HCT116 (cell line): ENCODE measurements at regions not wholly inside any gene's neighbourhood (a gene's known extent, or its start where the extent isn't known, plus 50 kb on each side); places are given as distances from the start of the nearest gene placed in this dataset.

Source experiments
- ATF3 ChIP-seq: IDR thresholded peaks from 2 replicates; pipeline ENCODE4 v1.6.1; 2012
- CEBPB ChIP-seq: IDR thresholded peaks from 2 replicates; pipeline ENCODE4 v1.6.1; 2012; ENCODE audit warnings: low read depth
- EZH2 ChIP-seq: fragments of 200-600 bp; sonication (generic); IDR thresholded peaks from 2 replicates; pipeline ENCODE4 v1.6.1; 2017; ENCODE audit warnings: antibody characterized with exemption, mixed run types
- JUND ChIP-seq: IDR thresholded peaks from 2 replicates; pipeline ENCODE4 v1.6.1; 2012
- POLR2A ChIP-seq: IDR thresholded peaks from 2 replicates; pipeline ENCODE4 v1.7.0; 2011; ENCODE audit warnings: borderline replicate concordance; ENCODE audit not compliant: insufficient read depth, insufficient read length; ENCODE audit errors: extremely low read depth
- POLR2AphosphoS5 ChIP-seq: IDR thresholded peaks from 2 replicates; pipeline ENCODE4 v1.6.1; 2011; ENCODE audit warnings: mild to moderate bottlenecking, low read depth, low read length, moderate library complexity
- SP1 ChIP-seq: IDR thresholded peaks from 2 replicates; pipeline ENCODE4 v1.6.1; 2012; ENCODE audit warnings: low read depth
- TCF7L2 ChIP-seq: IDR thresholded peaks from 2 replicates; pipeline ENCODE4 v1.7.0; 2011; ENCODE audit warnings: borderline replicate concordance, inconsistent platforms; ENCODE audit not compliant: insufficient read depth, insufficient read length; ENCODE audit errors: extremely low read depth
- YY1 ChIP-seq: IDR thresholded peaks from 2 replicates; pipeline ENCODE4 v1.6.1; 2011; ENCODE audit warnings: low read length, low read depth, moderate library complexity, mild to moderate bottlenecking; ENCODE audit not compliant: insufficient replicate concordance; ENCODE audit errors: extremely low read depth
- ZBTB33 ChIP-seq: IDR thresholded peaks from 2 replicates; pipeline ENCODE4 v1.6.1; 2011; ENCODE audit warnings: mild to moderate bottlenecking, low read length, moderate library complexity; ENCODE audit not compliant: insufficient replicate concordance; ENCODE audit errors: extremely low read depth
- TF ChIP-seq, protein P1 (sequence below), 3 experiments: fragments of 200-600 bp in 1 of 3; sonication (generic) in 1 of 3; IDR thresholded peaks in 2 of 3; conservative IDR thresholded peaks in 1 of 3; 2 replicates each; pipeline ENCODE4 v1.5.1; 2012 to 2017; ENCODE audit warnings: low read depth in 2 of 3, low read length in 2 of 3, antibody characterized with exemption in 1 of 3, borderline replicate concordance in 1 of 3, control low read depth in 1 of 3, mild to moderate bottlenecking in 1 of 3, mixed read lengths in 1 of 3, mixed run types in 1 of 3, moderate library complexity in 1 of 3; ENCODE audit not compliant: insufficient read depth in 1 of 3
- TF ChIP-seq, protein P2 (sequence below): IDR thresholded peaks from 2 replicates; pipeline ENCODE4 v1.6.1; 2012; ENCODE audit warnings: low read depth

DNA sequence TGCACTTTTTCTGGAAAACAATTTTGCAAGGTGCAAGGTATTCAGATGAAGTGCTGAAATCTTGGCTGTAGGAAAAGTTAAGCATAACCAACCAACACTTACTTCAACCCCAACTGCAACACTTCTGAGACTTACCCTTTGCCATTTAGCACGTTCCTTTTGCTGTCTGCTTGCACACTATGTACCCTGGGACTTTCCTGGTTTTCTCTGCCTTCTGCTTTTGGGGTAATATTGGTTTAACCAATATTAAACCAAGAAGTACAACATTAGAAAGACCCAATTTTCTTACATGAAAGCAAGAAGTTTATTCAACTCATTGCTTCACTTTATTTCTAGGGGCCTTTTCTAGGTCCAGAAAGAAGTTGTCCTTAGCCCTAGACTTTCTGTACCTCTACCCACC is 193.0 kb downstream of the HLX start:
- TF ChIP-seq, protein P1, sequence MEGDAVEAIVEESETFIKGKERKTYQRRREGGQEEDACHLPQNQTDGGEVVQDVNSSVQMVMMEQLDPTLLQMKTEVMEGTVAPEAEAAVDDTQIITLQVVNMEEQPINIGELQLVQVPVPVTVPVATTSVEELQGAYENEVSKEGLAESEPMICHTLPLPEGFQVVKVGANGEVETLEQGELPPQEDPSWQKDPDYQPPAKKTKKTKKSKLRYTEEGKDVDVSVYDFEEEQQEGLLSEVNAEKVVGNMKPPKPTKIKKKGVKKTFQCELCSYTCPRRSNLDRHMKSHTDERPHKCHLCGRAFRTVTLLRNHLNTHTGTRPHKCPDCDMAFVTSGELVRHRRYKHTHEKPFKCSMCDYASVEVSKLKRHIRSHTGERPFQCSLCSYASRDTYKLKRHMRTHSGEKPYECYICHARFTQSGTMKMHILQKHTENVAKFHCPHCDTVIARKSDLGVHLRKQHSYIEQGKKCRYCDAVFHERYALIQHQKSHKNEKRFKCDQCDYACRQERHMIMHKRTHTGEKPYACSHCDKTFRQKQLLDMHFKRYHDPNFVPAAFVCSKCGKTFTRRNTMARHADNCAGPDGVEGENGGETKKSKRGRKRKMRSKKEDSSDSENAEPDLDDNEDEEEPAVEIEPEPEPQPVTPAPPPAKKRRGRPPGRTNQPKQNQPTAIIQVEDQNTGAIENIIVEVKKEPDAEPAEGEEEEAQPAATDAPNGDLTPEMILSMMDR (IDR thresholded peaks at IDR 0.05 in 2 of 3, conservative IDR thresholded peaks at IDR 0.05 in 1 of 3; ENCODE audit: borderline replicate concordance in 1 of 3, insufficient read depth in 1 of 3, low read depth in 2 of 3, low read length in 2 of 3): no peak
- no peak for TF ChIP-seq ZBTB33
- TF ChIP-seq POLR2AphosphoS5: no peak
- TF ChIP-seq POLR2A: no peak
- TF ChIP-seq SP1: no peak
- TF ChIP-seq, protein P2, sequence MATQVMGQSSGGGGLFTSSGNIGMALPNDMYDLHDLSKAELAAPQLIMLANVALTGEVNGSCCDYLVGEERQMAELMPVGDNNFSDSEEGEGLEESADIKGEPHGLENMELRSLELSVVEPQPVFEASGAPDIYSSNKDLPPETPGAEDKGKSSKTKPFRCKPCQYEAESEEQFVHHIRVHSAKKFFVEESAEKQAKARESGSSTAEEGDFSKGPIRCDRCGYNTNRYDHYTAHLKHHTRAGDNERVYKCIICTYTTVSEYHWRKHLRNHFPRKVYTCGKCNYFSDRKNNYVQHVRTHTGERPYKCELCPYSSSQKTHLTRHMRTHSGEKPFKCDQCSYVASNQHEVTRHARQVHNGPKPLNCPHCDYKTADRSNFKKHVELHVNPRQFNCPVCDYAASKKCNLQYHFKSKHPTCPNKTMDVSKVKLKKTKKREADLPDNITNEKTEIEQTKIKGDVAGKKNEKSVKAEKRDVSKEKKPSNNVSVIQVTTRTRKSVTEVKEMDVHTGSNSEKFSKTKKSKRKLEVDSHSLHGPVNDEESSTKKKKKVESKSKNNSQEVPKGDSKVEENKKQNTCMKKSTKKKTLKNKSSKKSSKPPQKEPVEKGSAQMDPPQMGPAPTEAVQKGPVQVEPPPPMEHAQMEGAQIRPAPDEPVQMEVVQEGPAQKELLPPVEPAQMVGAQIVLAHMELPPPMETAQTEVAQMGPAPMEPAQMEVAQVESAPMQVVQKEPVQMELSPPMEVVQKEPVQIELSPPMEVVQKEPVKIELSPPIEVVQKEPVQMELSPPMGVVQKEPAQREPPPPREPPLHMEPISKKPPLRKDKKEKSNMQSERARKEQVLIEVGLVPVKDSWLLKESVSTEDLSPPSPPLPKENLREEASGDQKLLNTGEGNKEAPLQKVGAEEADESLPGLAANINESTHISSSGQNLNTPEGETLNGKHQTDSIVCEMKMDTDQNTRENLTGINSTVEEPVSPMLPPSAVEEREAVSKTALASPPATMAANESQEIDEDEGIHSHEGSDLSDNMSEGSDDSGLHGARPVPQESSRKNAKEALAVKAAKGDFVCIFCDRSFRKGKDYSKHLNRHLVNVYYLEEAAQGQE: no peak
- TF ChIP-seq TCF7L2: no peak
- TF ChIP-seq CEBPB: no peak
- TF ChIP-seq EZH2: no peak
- TF ChIP-seq ATF3: no peak
- TF ChIP-seq YY1: no peak
- no peak for TF ChIP-seq JUND
